HG02884 (cell line): ENCODE measurements at regions not wholly inside any gene's neighbourhood (a gene's known extent, or its start where the extent isn't known, plus 50 kb on each side); places are given as distances from the start of the nearest gene placed in this dataset.

Source experiments
- ATAC-seq: cut with Tn5 transposase; IDR thresholded peaks from one replicate; pipeline ENCODE4 v1.9.1; 2021; ENCODE audit warnings: mild to moderate bottlenecking, moderate library complexity; ENCODE audit not compliant: unreplicated experiment

- ATAC-seq: no peak
These were observed 189.7 kb downstream of the AXIN2 start for GRCh38 chr17:65371702-65372101.

- no peak for ATAC-seq
These were observed 190.7 kb downstream of the AXIN2 start for GRCh38 chr17:65370669-65371131.

DNA sequence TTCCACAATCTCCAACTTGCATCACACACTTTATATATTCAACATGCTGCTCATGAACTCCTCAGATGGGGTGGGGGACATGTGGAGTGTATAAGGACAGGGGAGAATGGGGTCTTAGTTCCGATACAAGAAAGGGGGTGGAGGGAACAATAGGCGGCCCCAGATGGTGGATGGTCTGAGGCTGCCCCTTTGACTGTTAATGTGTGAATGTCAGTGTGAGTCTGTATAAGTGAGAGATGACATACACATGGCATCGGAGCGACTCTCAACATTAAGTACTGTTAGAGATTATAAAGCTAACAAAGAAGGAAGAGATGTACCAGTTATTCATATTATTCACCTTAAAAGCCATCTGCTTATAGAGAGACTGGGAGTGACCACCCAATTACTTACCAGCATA is 193.1 kb downstream of the AXIN2 start:
- no peak for ATAC-seq

GRCh38 chr17:65366102-65366844 is 195.2 kb downstream of the AXIN2 start:
- ATAC-seq: no peak

DNA sequence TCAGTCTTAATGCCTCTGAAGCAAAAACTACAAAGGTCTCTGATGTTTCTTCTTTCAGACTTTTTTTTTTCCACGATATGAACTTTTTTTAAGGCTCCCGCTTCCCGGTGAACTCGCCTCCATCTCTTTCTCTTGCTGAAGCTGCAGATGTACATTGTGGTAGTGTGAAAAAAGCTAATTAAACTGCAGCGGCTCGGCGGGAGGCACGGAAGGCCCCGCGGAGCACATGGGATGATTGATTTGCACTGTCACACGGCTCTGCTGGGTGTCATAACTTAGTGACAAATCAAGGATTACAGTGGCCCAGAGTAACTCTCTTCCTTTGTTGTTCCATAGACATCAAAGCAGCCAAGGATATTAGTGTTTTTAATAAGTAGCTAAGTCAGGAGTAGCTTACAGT is 196.3 kb downstream of the AXIN2 start:
- ATAC-seq: no peak

GRCh38 chr17:65364438-65364837 is 197.0 kb downstream of the AXIN2 start:
- ATAC-seq: no peak

- no peak for ATAC-seq
These were observed 198.6 kb downstream of the AXIN2 start for GRCh38 chr17:65362826-65363225.

DNA sequence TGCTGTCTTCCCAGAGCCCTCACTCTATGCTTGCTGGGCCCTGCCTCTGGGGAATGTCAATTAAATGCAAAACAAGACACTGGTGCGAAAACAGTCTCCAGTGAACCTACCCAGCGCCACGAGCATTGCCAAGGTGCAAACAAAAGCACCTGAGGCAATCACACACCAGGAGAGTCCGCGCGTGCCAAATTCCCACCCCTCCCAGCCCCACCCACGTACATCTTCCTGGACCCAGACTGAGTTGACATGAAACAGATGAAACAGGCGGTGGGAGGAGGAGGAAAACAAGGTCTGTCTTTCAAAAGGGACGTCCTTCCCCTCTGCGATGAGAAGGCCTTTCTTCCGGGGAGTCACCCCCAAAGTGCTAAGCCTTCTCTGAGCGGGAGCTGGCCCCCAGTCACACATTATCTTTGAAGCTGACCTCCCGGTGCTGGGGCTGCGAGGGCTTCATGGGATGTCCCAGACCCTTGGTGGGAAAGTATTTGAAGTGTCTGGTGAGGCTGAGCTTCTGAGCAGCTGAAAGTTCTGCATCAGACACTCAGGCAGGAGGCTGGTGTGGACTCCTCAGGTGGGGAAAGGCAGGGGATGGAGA is 200.4 kb downstream of the AXIN2 start:
- no peak for ATAC-seq

DNA sequence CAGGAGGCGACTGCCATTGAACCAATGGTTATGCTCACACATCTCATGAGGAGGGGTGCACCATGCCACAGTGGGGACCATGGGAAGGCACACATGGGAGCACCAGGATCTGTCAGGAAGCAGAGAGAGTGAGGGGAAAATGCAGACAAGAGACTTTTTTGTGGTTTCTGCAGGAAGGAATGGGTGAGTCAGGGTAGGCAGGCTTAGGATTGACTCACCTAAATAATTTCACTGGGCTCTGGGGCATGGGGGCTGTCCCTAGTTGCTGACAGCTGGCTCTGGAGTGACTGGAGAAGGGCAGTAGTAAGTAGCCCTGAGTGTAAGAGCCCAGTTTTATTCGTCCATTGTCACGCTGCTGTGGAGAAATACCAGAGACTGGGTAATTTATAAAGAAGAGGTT is 202.4 kb downstream of the AXIN2 start:
- ATAC-seq: no peak

GRCh38 chr17:65356536-65356935 is 204.9 kb downstream of the AXIN2 start:
- ATAC-seq: no peak

DNA sequence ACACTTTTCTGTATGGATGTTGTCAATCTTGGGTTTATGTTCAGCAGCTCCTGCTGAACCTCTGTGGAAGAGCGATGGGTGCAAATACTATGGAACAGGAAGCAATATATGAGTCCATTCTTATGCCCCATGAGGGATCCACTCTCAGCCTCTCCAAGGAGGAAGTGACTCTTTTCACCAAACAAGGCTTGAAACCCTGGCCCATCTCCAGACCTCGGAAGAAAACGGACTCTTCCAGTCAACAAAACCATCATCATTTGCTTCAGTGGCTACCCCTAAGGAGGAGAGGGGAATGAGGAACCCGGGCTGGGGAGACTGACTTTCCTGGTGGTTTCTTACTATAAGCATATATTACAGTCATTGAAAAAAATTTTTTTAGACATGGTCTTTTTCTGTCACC is 206.2 kb downstream of the AXIN2 start:
- ATAC-seq: no peak

DNA sequence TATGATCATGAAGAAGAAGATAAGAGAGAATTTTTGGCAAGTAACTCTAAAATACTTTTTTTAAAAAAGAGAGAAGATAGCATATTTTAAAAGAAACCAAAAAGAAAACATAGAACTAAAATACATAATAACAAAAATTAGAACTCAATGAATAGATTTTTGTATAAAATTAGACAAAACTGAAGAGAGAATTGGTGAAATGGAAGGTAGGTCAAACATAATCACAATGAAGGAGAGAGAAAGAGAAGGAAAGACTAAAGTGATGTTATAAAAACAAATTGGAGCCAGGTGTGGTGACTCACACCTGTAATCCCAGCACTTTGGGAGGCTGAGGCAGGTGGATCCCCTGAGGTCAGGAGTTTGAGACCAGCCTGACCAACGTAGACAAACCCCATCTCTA is 211.5 kb downstream of the AXIN2 start:
- no peak for ATAC-seq

- no peak for ATAC-seq
These were observed 209.0 kb downstream of the RGS9 start for GRCh38 chr17:65346166-65346565.

GRCh38 chr17:65345261-65346005 is 208.3 kb downstream of the RGS9 start:
- no peak for ATAC-seq

GRCh38 chr17:65340401-65340800 is 203.2 kb downstream of the RGS9 start:
- ATAC-seq: no peak

DNA sequence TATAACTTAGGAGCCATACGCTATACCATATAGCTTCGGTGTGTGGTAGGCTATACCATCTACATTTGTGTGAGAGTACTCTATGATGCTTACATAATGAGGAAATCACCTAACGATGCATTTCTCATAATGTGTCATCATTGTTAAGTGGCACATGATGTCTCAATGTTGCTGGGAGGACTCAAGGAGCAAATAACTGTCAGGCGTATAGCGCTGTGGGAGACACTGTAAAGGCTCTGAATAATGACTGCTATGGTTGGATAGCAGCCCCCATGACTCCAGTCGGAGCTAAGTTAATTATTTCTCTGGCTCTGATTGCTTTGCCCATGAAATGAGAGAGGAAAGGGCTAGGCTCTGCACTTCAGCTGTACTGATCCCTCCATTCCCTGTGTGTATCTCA is 197.2 kb downstream of the RGS9 start:
- ATAC-seq: no peak

GRCh38 chr17:65332779-65333178 is 195.6 kb downstream of the RGS9 start:
- ATAC-seq: no peak

- no peak for ATAC-seq
These were observed 195.2 kb downstream of the RGS9 start for GRCh38 chr17:65332375-65332774.

DNA sequence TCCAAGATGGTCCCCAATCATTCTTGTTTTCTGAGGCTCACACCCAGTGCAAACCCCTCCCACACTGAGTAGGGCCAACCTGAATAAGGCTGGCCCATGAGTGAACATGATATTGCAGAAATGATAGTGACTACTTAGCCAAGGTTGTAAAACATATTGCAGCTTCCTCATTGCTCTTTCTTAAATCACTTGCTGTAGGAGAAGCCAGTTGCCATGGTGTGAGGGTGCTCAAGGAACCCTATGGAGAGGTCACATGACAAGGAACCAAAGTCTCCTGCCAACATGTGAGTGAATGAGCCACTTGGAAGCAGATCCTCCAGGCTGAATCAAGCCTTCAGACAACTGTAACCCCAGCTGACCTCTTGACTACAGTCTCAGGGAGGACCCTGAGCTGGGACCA is 191.4 kb downstream of the RGS9 start:
- no peak for ATAC-seq

GRCh38 chr17:65324611-65325342 is 187.6 kb downstream of the RGS9 start:
- ATAC-seq: no peak

- no peak for ATAC-seq
These were observed 185.9 kb downstream of the RGS9 start for GRCh38 chr17:65323049-65323448.
